Choroid plexus epithelial cell (primary cell): ENCODE measurements at regions not wholly inside any gene's neighbourhood (a gene's known extent, or its start where the extent isn't known, plus 50 kb on each side); places are given as distances from the start of the nearest gene placed in this dataset.
"Not testable (repeated sequence)": the region's sequence is repeated elsewhere in the genome, so short reads cannot be mapped to it uniquely, and the experiment has no call there.

Experiments used
- DNase-seq: peaks from one replicate; pipeline ENCODE4 v3.0.0-alpha.2; 2010; ENCODE audit warnings: low read depth
- H3K4me3 ChIP-seq: 2 replicates; pipeline ENCODE4 v1.5.1; 2011; ENCODE audit warnings: low read depth, mild to moderate bottlenecking, control low read depth, low read length, moderate library complexity
- CTCF ChIP-seq: conservative IDR thresholded peaks from 2 replicates; pipeline ENCODE4 v1.5.1; 2011; ENCODE audit warnings: low read depth, mild to moderate bottlenecking, control low read depth, inconsistent platforms, low read length, moderate library complexity

GRCh38 chr6:139699335-139699734 is 324.9 kb upstream of the CITED2 start:
- TF ChIP-seq CTCF = no peak
- H3K4me3 ChIP-seq = no peak overlapping the region
- DNase-seq = peak; percentile 71

- TF ChIP-seq CTCF = no peak
- no peak overlapping the region for H3K4me3 ChIP-seq
- DNase-seq = peak; percentile 22
Measured at GRCh38 chr6:139698526-139699176, 324.2 kb upstream of the CITED2 start.

GRCh38 chr6:139697856-139698255 is 323.4 kb upstream of the CITED2 start:
- not testable (repeated sequence) for DNase-seq, H3K4me3 ChIP-seq

GRCh38 chr6:139696991-139697390 is 322.5 kb upstream of the CITED2 start:
- DNase-seq, H3K4me3 ChIP-seq: not testable (repeated sequence)

GRCh38 chr6:139695361-139695760 is 320.9 kb upstream of the CITED2 start:
- peak; percentile 14 for DNase-seq
- TF ChIP-seq CTCF = no peak
- no peak overlapping the region for H3K4me3 ChIP-seq

GRCh38 chr6:139693735-139694134 is 319.3 kb upstream of the CITED2 start:
- no peak for TF ChIP-seq CTCF

GRCh38 chr6:139690007-139690406 is 315.6 kb upstream of the CITED2 start:
- H3K4me3 ChIP-seq = no peak overlapping the region
- TF ChIP-seq CTCF = no peak

More at GRCh38 chr6:139693735-139694134, 319.3 kb upstream of the CITED2 start:
- no peak overlapping the region for H3K4me3 ChIP-seq
- no peak for DNase-seq

GRCh38 chr6:139687055-139687454 is 312.6 kb upstream of the CITED2 start:
- H3K4me3 ChIP-seq = no peak overlapping the region
- no peak for TF ChIP-seq CTCF
- DNase-seq = no peak

More at GRCh38 chr6:139690007-139690406, 315.6 kb upstream of the CITED2 start:
- peak; percentile 13 for DNase-seq
